GM18520 (cell line): ENCODE measurements at regions not wholly inside any gene's neighbourhood (a gene's known extent, or its start where the extent isn't known, plus 50 kb on each side); places are given as distances from the start of the nearest gene placed in this dataset.

Experiments
- ATAC-seq: cut with Tn5 transposase; IDR thresholded peaks from one replicate; pipeline ENCODE4 v1.9.1; 2021; ENCODE audit not compliant: unreplicated experiment

DNA sequence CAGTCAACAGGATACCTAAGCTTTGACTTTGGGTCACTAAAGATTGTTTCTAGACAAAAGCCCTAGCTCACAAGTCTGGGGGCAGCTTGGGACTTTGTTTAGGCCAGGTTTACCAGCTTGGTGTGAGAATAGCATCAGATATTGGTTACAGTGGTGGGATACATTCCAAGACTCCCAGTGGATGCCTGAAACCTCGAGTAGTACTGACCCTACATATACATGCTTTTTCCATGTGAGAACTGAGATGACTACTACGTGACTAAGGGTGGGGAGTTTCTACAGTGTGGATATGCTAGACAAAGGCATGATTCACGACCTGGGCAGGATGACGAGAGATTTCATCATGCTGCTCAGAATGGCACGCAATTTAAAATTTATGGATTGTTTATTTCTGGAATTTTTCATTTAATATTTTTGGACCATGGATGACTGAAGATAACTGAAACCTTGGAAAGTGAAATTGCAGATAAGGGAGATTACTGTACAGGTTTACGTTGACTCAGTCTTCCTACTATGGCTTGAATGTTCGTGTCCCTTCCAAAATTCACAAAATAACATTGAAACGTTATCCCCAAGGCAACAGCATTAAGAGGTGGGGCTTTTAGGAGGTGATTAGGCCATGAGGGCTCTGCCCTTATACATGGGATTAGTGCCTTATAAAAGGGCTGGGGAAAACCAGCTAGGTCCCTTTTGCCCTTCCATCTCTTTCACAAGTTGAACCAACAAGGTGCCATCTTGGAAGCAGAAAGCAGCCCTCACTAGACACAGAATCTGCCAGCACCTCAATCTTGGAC is 50.2 kb upstream of the CTAGE1 start:
- no peak for ATAC-seq

DNA sequence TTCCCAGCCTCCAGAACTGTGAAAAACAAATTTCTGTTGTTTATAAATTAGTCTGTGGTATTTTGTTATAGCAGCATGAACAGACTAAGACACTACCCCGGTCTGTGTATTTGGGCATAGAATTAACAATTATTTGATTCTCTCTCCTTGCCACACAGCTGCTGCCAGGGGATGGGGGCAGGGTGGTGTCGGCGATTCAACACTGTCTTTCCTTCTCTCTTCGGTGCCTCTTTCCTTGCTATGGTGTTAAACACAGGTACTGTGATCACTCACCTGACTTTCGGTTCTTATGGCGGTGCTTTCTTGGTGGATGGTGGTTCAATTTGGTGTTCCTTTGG is 50.8 kb upstream of the CTAGE1 start:
- ATAC-seq = no peak

DNA sequence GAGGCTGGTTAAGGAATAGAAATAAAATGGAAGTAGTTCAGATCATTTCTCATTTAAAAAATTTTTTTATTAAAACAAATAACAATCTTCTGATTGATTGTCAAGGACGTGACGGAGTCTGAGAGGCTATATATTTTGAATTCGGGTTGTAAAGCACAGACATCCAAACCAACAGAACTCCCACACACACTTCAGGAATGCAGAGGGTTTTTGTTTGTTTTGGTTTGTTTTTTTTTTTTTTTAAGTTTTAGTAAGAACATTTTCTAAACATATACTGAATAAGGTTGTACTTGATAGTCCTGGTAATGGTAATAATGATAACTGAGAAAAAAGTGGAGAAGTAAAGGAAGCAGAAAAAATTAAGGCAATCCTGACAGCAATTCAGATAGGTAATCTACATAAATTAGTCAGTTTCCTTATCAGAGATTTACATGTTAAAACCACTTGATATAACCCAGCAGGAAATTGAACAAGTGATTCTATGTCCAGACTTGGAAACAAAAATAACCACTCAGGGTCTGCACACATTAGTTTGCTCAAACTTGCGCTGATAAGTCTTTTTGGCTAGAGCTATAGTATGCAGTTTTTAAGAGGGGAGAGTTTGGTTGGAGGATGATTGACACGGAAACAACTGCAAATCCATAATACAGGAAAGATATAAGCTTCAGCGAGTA is 51.5 kb upstream of the CTAGE1 start:
- no peak for ATAC-seq

DNA sequence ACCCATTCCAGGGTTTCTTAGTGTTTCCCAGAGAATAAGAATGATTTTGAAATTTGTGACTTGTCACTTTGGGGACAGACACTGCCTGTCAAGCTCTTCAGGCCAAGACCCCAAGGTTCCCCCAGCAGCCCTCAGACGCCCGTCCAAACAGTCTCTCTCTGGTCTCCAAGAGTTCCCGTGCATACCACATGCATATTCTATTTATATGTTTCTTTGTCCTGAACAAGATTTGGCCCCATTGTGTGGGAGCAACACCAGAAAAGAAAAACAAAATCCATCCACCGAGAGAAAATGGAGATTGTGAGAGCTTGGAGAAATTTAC is 52.2 kb upstream of the CTAGE1 start:
- ATAC-seq = no peak

DNA sequence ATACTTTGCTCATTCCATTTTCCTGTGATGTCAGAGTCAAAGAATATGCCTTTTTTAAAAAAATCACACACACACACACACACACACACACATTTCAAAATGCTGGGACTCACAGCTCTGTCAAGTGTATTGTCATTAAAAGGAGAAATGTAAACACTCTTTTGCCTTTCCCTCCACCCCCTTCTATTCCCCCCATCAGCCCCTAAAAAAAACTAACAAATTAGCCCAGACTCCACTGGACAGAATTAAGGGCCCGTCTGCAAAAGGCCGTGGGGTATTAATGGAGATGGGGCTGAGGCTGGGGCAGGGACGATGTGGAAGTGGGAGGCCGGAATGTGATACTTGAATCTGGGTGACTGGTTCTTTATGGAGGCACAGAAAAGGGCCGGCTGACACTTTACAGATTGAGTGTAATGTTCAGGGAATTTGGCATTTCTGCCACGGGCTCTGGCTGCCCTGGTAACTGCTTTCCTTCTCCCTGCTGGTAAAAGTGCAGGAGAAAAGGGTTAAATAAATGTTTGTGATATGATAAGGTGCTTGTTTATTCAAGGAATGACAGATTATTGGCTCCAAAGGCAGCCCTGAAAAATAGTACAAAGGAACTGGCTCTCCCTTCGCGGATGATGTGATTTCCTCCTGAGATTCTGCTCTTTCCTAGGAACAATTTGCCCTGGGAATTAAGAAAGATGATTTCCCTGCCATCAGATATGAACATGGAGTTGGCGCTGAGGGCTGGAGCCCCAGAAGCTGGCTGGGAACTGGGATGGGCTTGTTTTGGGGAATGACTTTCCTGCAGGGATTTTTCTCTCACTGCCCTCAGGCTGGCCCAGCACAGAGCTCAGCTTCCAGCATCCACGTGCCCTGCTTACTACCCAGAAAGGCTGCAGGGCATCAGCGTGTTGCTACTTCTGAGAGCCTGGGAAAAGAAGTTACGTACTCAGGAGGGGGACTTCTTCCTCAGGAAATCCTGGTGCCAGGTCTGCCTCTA is 52.8 kb upstream of the CTAGE1 start:
- no peak for ATAC-seq

DNA sequence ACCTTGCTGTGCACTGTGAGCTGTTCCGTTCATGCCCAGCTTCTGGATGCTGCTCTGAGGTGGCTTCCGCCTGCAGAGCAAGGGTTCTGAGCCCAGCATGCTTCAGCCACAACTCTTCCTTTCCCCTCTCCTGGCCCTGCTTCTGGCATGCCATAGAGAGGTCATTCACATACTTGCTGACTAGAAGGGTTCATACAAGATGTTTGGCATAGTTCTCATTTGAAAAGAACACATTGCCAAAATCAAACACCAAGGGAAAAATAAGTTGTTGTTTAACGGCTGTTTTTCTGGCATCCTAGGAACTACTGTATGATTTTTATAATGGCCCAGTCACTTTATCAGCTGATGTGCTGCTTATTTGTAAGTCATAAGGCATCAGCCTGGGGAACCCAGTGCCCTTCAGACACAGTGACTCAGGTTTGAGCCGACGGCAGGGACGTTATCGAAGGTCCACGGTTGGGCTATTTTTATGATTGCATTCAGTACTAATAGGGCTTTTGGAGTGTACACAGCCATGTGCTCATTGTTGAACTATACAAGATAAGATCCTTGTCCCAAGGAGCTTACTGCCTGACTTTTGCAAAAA is 53.9 kb upstream of the CTAGE1 start:
- no peak for ATAC-seq

DNA sequence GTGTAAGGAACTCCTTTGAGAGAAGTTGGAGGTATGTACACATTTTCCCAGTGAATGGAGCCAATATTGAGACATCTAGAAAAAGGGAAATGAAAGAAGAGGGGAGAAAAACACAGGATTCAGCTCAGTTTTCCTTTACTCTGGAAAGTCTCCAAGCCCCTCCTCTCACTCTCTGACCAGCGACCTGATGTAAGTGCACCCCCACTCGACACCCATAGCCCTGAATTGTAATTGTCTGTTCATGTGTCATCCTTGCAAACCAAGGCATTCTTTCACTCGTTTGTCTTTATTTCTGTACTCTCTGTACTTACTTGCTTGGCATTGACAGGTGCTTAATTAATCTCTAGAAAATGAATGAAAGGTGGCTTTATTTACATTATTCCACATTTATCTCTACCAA is 55.7 kb upstream of the CTAGE1 start:
- no peak for ATAC-seq

DNA sequence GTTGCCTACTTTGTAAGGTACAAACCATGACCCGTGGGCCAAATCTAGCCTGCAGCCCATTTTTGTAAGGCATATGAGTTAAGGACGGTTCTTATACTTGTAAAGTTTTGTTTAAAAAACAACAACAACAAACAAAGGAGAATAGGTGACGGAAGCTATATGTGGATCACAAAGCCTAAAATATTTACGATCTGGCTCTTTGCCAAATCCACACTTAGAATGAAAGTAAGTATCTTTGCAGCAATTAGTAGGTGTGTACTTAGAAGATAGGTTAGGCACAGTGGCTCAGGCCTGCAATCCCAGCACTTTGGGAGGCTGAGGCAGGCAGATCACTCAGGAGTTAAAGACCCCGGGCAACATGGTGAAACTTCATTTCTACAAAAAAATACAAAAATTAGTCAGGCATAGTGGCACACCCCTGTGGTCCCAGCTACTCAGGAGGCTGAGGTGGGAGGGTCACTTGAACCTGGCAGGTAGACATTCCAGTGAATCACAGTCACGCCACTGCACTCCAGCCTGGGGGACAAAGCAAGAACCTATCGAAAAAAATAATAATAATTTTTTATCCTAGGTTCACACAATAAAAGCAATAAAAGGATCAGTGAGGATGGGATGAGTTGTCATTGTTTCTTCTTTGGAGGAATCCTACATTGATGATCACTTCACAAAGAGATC is 57.8 kb upstream of the CTAGE1 start:
- no peak for ATAC-seq

DNA sequence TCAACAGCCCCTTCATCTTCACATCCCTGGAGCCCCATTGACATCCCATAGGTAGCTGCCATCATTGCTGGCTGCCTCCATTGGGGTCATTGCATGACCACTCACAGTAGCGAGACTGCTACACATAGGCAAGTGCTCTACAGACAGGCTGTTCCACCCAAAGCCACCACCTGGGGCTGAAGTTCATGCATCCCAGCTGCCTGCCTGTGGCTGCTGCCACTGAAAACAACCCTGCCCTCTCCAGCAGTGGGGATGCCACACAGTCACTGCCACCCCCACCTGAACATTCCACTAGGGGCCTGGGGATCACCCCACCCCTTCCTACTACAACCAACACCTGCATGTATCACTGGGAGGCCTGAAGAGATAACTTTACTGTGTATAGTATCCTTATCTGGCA is 59.5 kb upstream of the CTAGE1 start:
- no peak for ATAC-seq

DNA sequence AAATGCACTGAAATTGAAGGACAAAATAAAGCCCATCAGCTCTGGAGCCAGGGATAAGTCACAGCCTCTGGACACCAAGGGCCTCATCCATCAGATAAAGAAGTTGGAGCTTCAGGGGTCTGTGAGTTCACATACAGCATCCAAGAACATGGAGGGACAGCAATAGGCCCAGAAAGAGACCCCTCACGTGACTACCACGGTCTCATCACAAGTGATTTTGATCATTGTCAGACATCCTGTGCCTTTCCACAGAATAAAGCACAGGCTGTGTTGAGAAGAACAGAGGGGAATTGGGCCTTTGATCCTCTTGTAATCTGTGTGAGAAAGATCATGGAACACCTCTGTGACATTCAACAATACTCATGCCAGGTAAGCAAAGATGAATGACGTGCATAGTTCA is 65.2 kb upstream of the CTAGE1 start:
- no peak for ATAC-seq

DNA sequence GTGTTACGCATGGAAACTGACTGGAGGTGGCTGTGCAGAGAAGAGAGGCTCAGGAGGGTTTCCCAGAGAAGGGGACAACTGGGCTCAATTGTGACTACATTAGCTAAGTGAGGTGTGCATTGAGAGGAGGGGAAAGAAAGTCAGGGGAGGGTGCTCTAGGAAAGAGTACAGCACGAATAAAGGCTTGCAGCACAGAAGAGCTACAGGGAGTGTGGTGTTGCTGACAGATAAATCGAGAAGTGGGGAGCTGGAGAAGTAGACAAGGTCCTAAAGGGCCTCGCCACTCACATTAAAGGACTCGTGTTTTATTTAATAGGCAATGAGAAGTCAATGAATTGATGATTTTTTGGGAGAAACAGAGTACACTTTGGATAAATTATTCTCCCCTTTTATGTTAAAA is 65.7 kb upstream of the CTAGE1 start:
- no peak for ATAC-seq

DNA sequence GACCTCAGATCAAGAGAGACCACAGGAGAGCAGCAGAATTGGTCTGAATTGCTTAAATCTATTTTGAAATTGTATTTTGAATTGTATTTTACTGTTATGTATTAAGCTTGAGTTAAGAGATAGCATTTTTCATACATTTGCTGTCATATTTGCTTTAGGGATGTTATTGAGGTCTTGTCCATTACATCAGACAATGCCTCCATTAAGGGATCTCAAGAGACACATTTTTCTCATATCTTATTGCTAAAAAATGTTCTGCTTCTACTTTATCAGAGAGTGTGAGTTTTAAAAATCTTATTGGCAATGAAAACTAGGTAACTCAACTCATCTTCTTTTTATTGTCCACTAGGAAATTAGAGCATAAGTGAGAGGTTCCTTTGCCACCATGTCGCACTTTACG is 66.8 kb upstream of the CTAGE1 start:
- no peak for ATAC-seq

DNA sequence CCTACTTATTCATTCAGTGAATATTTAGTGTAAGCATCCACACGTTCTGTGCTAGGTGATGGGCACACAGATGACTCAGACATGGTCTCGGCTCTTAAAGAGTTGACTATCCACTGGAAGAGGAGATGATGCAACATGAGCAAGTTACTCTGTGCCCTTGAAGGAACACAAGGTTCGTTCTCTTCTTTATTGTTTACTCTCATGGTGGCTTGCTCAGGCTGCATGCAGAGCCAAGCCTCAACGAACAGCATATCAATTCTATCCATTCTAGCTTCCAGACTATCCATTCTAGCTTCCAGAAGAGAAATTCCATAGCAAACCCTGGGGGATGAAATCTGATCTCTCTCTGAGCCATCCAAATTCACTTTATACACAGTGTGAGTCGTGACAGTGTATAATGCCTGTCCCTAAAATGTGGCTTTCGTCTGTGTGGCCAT is 68.1 kb upstream of the CTAGE1 start:
- ATAC-seq = no peak

DNA sequence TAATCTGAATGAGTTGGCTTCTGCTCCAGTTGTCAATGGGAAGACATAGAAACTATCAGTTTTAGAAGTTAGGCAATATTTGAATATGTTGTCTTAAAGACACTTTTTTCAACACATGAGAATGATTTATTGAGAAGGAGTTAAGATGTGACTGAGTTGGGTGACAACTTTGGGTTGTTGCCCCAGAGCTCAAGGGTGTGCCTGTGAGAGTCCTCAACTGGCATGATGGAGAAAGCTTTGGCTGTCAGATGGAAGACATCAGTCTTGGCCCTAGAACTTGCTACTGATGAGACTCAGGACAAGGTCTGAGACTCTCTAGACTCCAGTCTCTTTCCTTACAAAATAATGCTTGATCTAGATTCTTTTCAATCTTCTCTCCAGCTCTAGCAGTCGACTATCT is 69.0 kb upstream of the CTAGE1 start:
- ATAC-seq = no peak

DNA sequence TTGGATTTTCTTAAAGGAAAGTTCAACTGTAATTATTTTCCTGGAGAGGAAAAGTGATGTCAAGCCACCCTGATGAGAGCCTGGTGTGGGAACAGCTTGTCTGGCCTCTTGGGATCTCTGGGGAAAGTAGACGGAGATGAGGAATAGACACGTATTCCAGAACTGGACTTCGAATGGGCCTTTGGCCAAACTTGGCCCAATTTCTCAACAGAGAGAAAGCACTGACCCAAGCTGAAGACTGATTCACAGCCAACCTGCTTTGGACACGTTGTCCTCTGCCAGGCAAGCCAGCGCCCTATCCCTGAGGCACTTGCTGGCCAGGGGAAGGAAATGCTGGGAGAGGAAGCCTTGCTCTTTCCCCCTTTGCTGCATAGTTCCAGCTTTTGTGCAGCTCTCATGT is 70.8 kb upstream of the CTAGE1 start:
- ATAC-seq = no peak

DNA sequence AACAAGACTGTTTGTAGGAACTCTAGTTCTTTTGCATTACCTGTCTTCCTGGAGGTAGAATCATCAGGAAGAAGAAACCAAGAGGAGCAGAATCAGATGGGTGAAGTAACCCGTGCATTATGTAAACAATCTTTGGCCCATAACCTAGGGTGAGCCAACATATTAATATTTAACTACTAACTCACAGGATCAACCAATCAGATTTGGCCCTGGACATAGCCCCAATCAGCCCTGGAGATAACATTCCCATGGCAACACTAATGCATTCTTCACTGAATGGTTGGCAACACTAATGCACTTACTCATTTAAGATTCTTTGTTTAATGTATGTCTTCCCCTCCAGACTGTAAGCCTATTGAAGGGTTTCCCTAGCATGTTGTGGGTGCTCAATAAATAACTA is 72.0 kb upstream of the CTAGE1 start:
- no peak for ATAC-seq

DNA sequence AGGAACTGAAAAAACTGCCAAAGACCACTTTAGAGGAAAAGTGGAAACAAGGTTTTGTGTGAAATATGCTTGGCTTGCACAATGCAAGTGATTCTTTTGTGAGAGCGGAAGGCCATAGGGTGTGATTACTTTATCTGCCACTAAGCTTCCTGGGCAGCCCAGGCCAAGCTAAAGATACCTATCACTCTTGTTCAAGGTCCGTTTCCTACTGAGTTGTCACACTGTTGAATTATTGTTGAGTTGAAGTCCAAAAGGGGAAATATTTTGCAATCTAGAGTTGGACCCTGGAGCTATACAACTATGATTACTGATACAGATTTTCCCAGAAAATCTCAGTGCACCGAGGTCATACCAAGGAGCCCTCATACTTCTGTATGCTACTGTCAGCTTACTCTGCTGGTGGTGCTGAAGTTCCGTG is 72.7 kb upstream of the CTAGE1 start:
- ATAC-seq = no peak

DNA sequence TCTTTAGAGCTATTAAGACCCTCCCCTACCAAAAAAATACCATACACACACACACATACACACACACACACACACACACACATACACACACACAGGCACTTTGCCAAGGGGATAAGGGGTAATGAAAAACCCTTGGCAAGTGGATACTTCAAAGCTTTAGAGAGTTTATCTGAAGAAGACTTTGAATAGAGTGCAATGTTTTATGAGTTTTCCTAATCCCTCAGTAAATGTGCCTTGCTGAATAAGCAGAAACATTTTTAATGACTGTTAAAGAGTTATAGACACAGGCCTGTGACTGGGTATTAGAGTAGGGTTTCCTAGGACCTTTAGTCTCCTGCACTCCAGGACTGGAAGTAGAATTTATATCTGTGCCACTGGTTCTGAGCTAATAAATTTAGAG is 75.5 kb upstream of the CTAGE1 start:
- no peak for ATAC-seq

DNA sequence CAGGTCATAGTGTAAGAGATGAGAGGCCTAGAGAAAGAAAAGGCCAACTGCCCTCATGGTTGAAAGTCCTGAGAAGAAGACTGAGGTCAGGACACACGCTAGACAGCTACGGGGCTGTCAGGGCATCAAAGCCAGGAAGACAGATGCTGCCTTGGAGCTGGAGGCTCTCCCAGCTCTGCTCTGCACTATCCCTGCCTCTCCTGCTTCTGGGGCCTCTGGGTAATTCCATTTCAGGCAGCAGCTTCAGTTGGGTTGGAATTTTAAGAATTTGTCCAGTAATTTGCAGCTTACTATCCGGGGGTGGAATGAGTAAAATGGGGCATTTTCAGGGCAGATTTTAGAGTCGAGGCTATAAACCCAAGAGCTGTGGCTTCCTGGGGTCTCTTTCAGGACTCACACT is 76.2 kb upstream of the CTAGE1 start:
- ATAC-seq = no peak

DNA sequence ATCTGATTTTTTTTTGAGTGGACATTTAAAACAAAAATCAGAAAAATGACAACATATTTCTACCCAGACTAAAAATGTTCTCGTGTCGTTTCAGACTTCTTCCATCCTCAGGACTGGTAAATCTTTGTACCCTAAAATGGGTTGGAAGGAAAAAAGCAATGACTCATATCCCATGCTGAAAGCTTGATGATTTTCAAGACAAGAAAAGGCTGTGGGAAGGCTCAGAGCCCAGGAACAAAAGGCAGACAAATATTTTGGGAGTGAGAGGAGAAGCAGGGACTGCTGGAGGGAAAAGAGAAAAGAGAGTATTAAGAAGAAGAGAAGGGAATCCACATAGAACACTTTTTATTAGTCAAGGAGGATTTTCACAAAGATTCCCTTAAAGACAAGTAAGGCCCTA is 77.1 kb upstream of the CTAGE1 start:
- ATAC-seq = no peak

DNA sequence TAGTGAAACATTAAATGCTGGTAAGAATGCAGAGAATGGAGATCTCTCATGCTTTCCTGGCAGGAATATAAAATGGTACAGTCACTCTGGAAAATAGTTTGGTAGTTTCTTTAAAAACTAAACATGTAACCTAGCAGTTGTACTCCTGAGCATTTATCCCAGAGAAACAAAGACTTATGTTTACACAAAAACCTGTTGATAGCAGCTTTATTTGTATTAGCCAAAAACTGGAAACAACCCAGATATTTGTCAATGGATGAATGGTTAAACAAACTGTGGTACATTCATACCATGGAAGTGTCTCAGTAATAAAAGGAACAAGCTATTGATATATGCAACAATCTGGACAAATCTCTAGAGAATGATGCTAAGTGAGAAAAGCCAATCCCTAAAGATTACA is 81.7 kb upstream of the CTAGE1 start:
- ATAC-seq = no peak
